ENCODE measurements at regions not wholly inside any gene's neighbourhood (a gene's known extent, or its start where the extent isn't known, plus 50 kb on each side); places are given as distances from the start of the nearest gene placed in this dataset.

- TF ChIP-seq, protein P1, sequence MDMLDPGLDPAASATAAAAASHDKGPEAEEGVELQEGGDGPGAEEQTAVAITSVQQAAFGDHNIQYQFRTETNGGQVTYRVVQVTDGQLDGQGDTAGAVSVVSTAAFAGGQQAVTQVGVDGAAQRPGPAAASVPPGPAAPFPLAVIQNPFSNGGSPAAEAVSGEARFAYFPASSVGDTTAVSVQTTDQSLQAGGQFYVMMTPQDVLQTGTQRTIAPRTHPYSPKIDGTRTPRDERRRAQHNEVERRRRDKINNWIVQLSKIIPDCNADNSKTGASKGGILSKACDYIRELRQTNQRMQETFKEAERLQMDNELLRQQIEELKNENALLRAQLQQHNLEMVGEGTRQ (IDR thresholded peaks at IDR 0.05; ENCODE audit: borderline replicate concordance, low read depth, low read length), result no peak
- no peak for TF ChIP-seq IRF3 (IDR thresholded peaks at IDR 0.05; ENCODE audit: low read depth, low read length)
- TF ChIP-seq FOSL2 (IDR thresholded peaks at IDR 0.05; ENCODE audit: borderline replicate concordance, low read depth), result no peak
- TF ChIP-seq ZBTB33 (IDR thresholded peaks at IDR 0.05; ENCODE audit: borderline replicate concordance, low read depth), result no peak
- no peak for TF ChIP-seq EP300 (IDR thresholded peaks at IDR 0.05; ENCODE audit: borderline replicate concordance in 1 of 2, low read depth in 1 of 2, low read length in 1 of 2)
- no peak for TF ChIP-seq RCOR1 (IDR thresholded peaks at IDR 0.05; ENCODE audit: low read length)
- TF ChIP-seq USF1 (IDR thresholded peaks at IDR 0.05; ENCODE audit: borderline replicate concordance, low read depth), result no peak
- no peak for TF ChIP-seq CHD2 (IDR thresholded peaks at IDR 0.05; ENCODE audit: low read length, partially characterized antibody)
- TF ChIP-seq JUND (IDR thresholded peaks at IDR 0.05), result no peak
- TF ChIP-seq TAF1 (IDR thresholded peaks at IDR 0.05; ENCODE audit: borderline replicate concordance, low read depth, low read length), result no peak
- TF ChIP-seq RAD21 (IDR thresholded peaks at IDR 0.05; ENCODE audit: low read length), result no peak
- TF ChIP-seq ELF1 (IDR thresholded peaks at IDR 0.05), result no peak
- no peak for TF ChIP-seq MEF2A (IDR thresholded peaks at IDR 0.05; ENCODE audit: borderline replicate concordance, low read depth)
- TF ChIP-seq RXRA (IDR thresholded peaks at IDR 0.05; ENCODE audit: borderline replicate concordance, low read depth), result no peak
- TF ChIP-seq, protein P2, sequence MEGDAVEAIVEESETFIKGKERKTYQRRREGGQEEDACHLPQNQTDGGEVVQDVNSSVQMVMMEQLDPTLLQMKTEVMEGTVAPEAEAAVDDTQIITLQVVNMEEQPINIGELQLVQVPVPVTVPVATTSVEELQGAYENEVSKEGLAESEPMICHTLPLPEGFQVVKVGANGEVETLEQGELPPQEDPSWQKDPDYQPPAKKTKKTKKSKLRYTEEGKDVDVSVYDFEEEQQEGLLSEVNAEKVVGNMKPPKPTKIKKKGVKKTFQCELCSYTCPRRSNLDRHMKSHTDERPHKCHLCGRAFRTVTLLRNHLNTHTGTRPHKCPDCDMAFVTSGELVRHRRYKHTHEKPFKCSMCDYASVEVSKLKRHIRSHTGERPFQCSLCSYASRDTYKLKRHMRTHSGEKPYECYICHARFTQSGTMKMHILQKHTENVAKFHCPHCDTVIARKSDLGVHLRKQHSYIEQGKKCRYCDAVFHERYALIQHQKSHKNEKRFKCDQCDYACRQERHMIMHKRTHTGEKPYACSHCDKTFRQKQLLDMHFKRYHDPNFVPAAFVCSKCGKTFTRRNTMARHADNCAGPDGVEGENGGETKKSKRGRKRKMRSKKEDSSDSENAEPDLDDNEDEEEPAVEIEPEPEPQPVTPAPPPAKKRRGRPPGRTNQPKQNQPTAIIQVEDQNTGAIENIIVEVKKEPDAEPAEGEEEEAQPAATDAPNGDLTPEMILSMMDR (IDR thresholded peaks at IDR 0.05), result no peak
- TF ChIP-seq TCF12 (IDR thresholded peaks at IDR 0.05), result no peak
- TF ChIP-seq EZH2phosphoT487 (IDR thresholded peaks at IDR 0.05; ENCODE audit: borderline replicate concordance, low read depth), result no peak
- no peak for TF ChIP-seq GATA2 (CRISPR knock-in tag; IDR thresholded peaks at IDR 0.05)
- no peak for TF ChIP-seq TEAD4 (IDR thresholded peaks at IDR 0.05; ENCODE audit: borderline replicate concordance, insufficient read depth)
- no peak for TF ChIP-seq FOXJ3 (CRISPR knock-in tag; IDR thresholded peaks at IDR 0.05)
- Histone ChIP-seq H3F3A (replicated peaks; ENCODE audit: insufficient read depth) (no peaks in the 10 kb centered on the region), H4K20me1 (ENCODE audit: insufficient read depth) (no peaks in the 10 kb centered on the region), H3K9ac (no peak overlapping the region), H3K4me1 (ENCODE audit: control insufficient read depth in 1 of 2, insufficient read depth in 2 of 2, low read depth in 1 of 2, low read length in 1 of 2) (no peaks in the 10 kb centered on the region), H3K27ac (ENCODE audit: low read depth in 2 of 2, low read length in 1 of 2) (no peak overlapping the region), H3K27me3 (ENCODE audit: insufficient read depth) (no peaks in the 10 kb centered on the region), H2AFZ (ENCODE audit: low read depth) (no peak overlapping the region), H3K9me3 (no peaks in the 10 kb centered on the region; the same call in 1 of the 2 replicates), H3K79me2 (ENCODE audit: insufficient read depth) (no peaks in the 10 kb centered on the region), H3K4me2 (no peak overlapping the region), H3K9me2 (peaks cover 3% of the 10 kb centered on the region; the same call in 1 of the 2 replicates), H3K36me3 (replicated peaks in 1 of 2; ENCODE audit: control insufficient read depth in 1 of 2, insufficient read depth in 2 of 2, low read length in 1 of 2) (no peaks in the 10 kb centered on the region), H3K4me3 (ENCODE audit: low read depth in 2 of 2, low read length in 1 of 2) (no peak overlapping the region)
- CTCF ChIA-PET, result no interaction called here
- no peak for DNase-seq
- POLR2A ChIA-PET, result no interaction called here
- WGBS (ENCODE audit: low lambda C conversion rate), result 0% methylated on average over 2 of the region's 2 CpGs
Measured at GRCh38 chr5:25262221-25262620, 617.4 kb upstream of the CDH10 start.

Data from SK-N-SH (cell line).